ENCODE measurements at regions not wholly inside any gene's neighbourhood (a gene's known extent, or its start where the extent isn't known, plus 50 kb on each side); places are given as distances from the start of the nearest gene placed in this dataset.

- TF ChIP-seq EZH2 (IDR thresholded peaks at IDR 0.05; ENCODE audit: borderline replicate concordance, control insufficient read depth, low read depth, low read length) (no peak), FOS (IDR thresholded peaks at IDR 0.05; ENCODE audit: borderline replicate concordance, extremely low read depth, insufficient read length) (no peak), RFX5 (IDR thresholded peaks at IDR 0.05; ENCODE audit: low read depth, low read length) (no peak), CTCF (IDR thresholded peaks at IDR 0.05 in 2 of 3, conservative IDR thresholded peaks at IDR 0.05 in 1 of 3; ENCODE audit: control insufficient read depth in 2 of 3, extremely low read depth in 1 of 3, insufficient read depth in 1 of 3, low read depth in 3 of 3, low read length in 3 of 3) (no peak), SP1 (IDR thresholded peaks at IDR 0.05; ENCODE audit: low read depth, low read length) (no peak), CEBPB (IDR thresholded peaks at IDR 0.05; ENCODE audit: borderline replicate concordance in 1 of 2, low read depth in 2 of 2, low read length in 2 of 2) (no peak), CREB1 (IDR thresholded peaks at IDR 0.05; ENCODE audit: low read depth) (no peak)
Measured at GRCh38 chr20:16810216-16810615, 62.1 kb downstream of the OTOR start.
